HEK293 (cell line): ENCODE measurements at regions not wholly inside any gene's neighbourhood (a gene's known extent, or its start where the extent isn't known, plus 50 kb on each side); places are given as distances from the start of the nearest gene placed in this dataset.

Experiments
- CTCF ChIP-seq: fragments of 450-650 bp; formaldehyde crosslinking; IDR thresholded peaks from 2 replicates; pipeline ENCODE4 v1.5.1; 2016; ENCODE audit warnings: missing biosample characterization, missing genetic modification characterization
- KLF8 ChIP-seq: fragments of 450-650 bp; formaldehyde crosslinking; IDR thresholded peaks from 2 replicates; pipeline ENCODE4 v1.5.1; 2016; ENCODE audit warnings: missing biosample characterization, missing genetic modification characterization
- MEIS1 ChIP-seq: sonication (generic); formaldehyde crosslinking; IDR thresholded peaks from 2 replicates; pipeline ENCODE4 v1.8.1; 2022; ENCODE audit warnings: missing genetic modification reagents, mild to moderate bottlenecking, borderline replicate concordance
- REST ChIP-seq: fragments of 450-650 bp; formaldehyde crosslinking; IDR thresholded peaks from 2 replicates; pipeline ENCODE4 v1.5.1; 2016; ENCODE audit warnings: missing biosample characterization, missing genetic modification characterization
- ZBTB11 ChIP-seq: fragments of 450-650 bp; formaldehyde crosslinking; conservative IDR thresholded peaks from 2 replicates; pipeline ENCODE4 v1.5.1; 2016; ENCODE audit warnings: low read depth, missing biosample characterization, missing genetic modification characterization
- ZBTB17 ChIP-seq: fragments of 450-650 bp; formaldehyde crosslinking; IDR thresholded peaks from 2 replicates; pipeline ENCODE4 v1.5.1; 2016; ENCODE audit warnings: missing biosample characterization, missing genetic modification characterization
- ZNF175 ChIP-seq: fragments of 450-650 bp; formaldehyde crosslinking; IDR thresholded peaks from 2 replicates; pipeline ENCODE4 v1.5.1; 2016; ENCODE audit warnings: missing biosample characterization, missing genetic modification characterization
- ZNF239 ChIP-seq: fragments of 450-650 bp; formaldehyde crosslinking; IDR thresholded peaks from 2 replicates; pipeline ENCODE4 v1.5.1; 2016; ENCODE audit warnings: missing biosample characterization, missing genetic modification characterization
- ZNF292 ChIP-seq: fragments of 450-650 bp; formaldehyde crosslinking; IDR thresholded peaks from 2 replicates; pipeline ENCODE4 v1.5.1; 2016; ENCODE audit warnings: low read depth, missing biosample characterization, missing genetic modification characterization, borderline replicate concordance
- ZNF423 ChIP-seq: fragments of 450-650 bp; formaldehyde crosslinking; IDR thresholded peaks from 2 replicates; pipeline ENCODE4 v1.5.1; 2016; ENCODE audit warnings: missing biosample characterization, missing genetic modification characterization
- ZNF544 ChIP-seq: fragments of 450-650 bp; formaldehyde crosslinking; IDR thresholded peaks from 2 replicates; pipeline ENCODE4 v1.5.0; 2017; ENCODE audit warnings: missing biosample characterization, missing genetic modification characterization
- ZNF624 ChIP-seq: fragments of 450-650 bp; formaldehyde crosslinking; IDR thresholded peaks from 2 replicates; pipeline ENCODE4 v1.5.1; 2017; ENCODE audit warnings: missing biosample characterization, missing genetic modification characterization
- ZNF645 ChIP-seq: fragments of 450-650 bp; formaldehyde crosslinking; IDR thresholded peaks from 2 replicates; pipeline ENCODE4; 2016; ENCODE audit warnings: missing biosample characterization, missing genetic modification characterization
- ZSCAN5A ChIP-seq: fragments of 450-650 bp; formaldehyde crosslinking; IDR thresholded peaks from 2 replicates; pipeline ENCODE4 v1.5.1; 2016; ENCODE audit warnings: missing biosample characterization, missing genetic modification characterization

- no peak for TF ChIP-seq ZNF423 (tag by site-specific recombination)
- no peak for TF ChIP-seq ZBTB17 (tag by site-specific recombination)
- TF ChIP-seq KLF8, result no peak
- no peak for TF ChIP-seq CTCF (tag by site-specific recombination)
- no peak for TF ChIP-seq ZNF544
- TF ChIP-seq ZBTB11 (tag by site-specific recombination), result no peak
- TF ChIP-seq ZNF292, result no peak
- TF ChIP-seq REST, result no peak
- no peak for TF ChIP-seq ZSCAN5A (tag by site-specific recombination)
- no peak for TF ChIP-seq ZNF645 (tag by site-specific recombination)
- no peak for TF ChIP-seq ZNF239 (tag by site-specific recombination)
- TF ChIP-seq MEIS1 (CRISPR knock-in tag), result no peak
- no peak for TF ChIP-seq ZNF624
- no peak for TF ChIP-seq ZNF175 (tag by site-specific recombination)
These were observed 199.3 kb downstream of the C9orf152 start for GRCh38 chr9:110008663-110009062.
